H1 (cell line): ENCODE measurements at regions not wholly inside any gene's neighbourhood (a gene's known extent, or its start where the extent isn't known, plus 50 kb on each side); places are given as distances from the start of the nearest gene placed in this dataset.

Experiments
- CHD7 ChIP-seq: fragments of 300-600 bp; sonication (generic); IDR thresholded peaks from 2 replicates; pipeline ENCODE4 v1.7.1; 2012; ENCODE audit warnings: low read length, moderate library complexity, mild to moderate bottlenecking, inconsistent platforms; ENCODE audit not compliant: insufficient replicate concordance
- JUN ChIP-seq: IDR thresholded peaks from 2 replicates; pipeline ENCODE4 v1.6.1; 2011; ENCODE audit warnings: low read depth, mild to moderate bottlenecking, improper control_type of control experiment, low read length
- KDM5A ChIP-seq: fragments of 200-600 bp; IDR thresholded peaks from 2 replicates; pipeline ENCODE4 v1.7.1; 2012; ENCODE audit warnings: mild to moderate bottlenecking, low read length, inconsistent platforms, mixed read lengths
- MAFK ChIP-seq: IDR thresholded peaks from 2 replicates; pipeline ENCODE4 v1.6.1; 2012; ENCODE audit warnings: low read depth, mild to moderate bottlenecking, improper control_type of control experiment, low read length
- POLR2A ChIP-seq, 2 experiments: IDR thresholded peaks; 1 replicate in 1 of 2; 2 replicates in 1 of 2; pipeline ENCODE4 v1.6.1; 2011; ENCODE audit warnings: low read depth in 2 of 2, low read length in 2 of 2, mild to moderate bottlenecking in 2 of 2; ENCODE audit errors: control extremely low read depth in 1 of 2
- POU5F1 ChIP-seq: IDR thresholded peaks from 2 replicates; pipeline ENCODE4 v1.6.1; 2011; ENCODE audit warnings: low read depth, mild to moderate bottlenecking, low read length, moderate library complexity
- SIN3A ChIP-seq, 2 experiments: IDR thresholded peaks in 1 of 2; conservative IDR thresholded peaks in 1 of 2; 2 replicates each; pipeline ENCODE4 v1.6.1; 2011 to 2012; ENCODE audit warnings: low read length in 2 of 2, improper control_type of control experiment in 1 of 2, low read depth in 1 of 2, mild to moderate bottlenecking in 1 of 2
- SIRT6 ChIP-seq: IDR thresholded peaks from one replicate; pipeline ENCODE4 v1.7.1; 2012; ENCODE audit warnings: low read length, inconsistent platforms
- SP1 ChIP-seq: IDR thresholded peaks from 2 replicates; pipeline ENCODE4 v1.6.1; 2011; ENCODE audit warnings: low read depth, low read length
- TAF7 ChIP-seq: optimal IDR thresholded peaks from 2 replicates; pipeline ENCODE3; 2011; ENCODE audit warnings: low read depth, mild to moderate bottlenecking, inconsistent platforms, low read length, moderate library complexity, borderline replicate concordance
- TF ChIP-seq, protein P1 (sequence below): IDR thresholded peaks from 2 replicates; pipeline ENCODE4 v1.6.1; 2012; ENCODE audit warnings: inconsistent platforms

GRCh38 chr11:128207861-128208321, 379.5 kb downstream of the ETS1 start (continued):
- TF ChIP-seq TAF7: no peak
- no peak for TF ChIP-seq SIN3A (conservative IDR thresholded peaks at IDR 0.05 in 1 of 2, IDR thresholded peaks at IDR 0.05 in 1 of 2; ENCODE audit: low read depth in 1 of 2, low read length in 2 of 2)
- TF ChIP-seq MAFK: no peak
- no peak for TF ChIP-seq CHD7
- TF ChIP-seq POLR2A (IDR thresholded peaks at IDR 0.05; ENCODE audit: control extremely low read depth in 1 of 2, low read depth in 2 of 2, low read length in 2 of 2): no peak
- TF ChIP-seq KDM5A: no peak
- no peak for TF ChIP-seq JUN
- no peak for TF ChIP-seq SIRT6
- TF ChIP-seq, protein P1, sequence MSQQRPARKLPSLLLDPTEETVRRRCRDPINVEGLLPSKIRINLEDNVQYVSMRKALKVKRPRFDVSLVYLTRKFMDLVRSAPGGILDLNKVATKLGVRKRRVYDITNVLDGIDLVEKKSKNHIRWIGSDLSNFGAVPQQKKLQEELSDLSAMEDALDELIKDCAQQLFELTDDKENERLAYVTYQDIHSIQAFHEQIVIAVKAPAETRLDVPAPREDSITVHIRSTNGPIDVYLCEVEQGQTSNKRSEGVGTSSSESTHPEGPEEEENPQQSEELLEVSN: no peak
- TF ChIP-seq SP1: no peak
- TF ChIP-seq POU5F1: no peak
